ENCODE measurements at regions not wholly inside any gene's neighbourhood (a gene's known extent, or its start where the extent isn't known, plus 50 kb on each side); places are given as distances from the start of the nearest gene placed in this dataset.
A peak's percentile ranks its signal among the peaks of the same experiment; 100 is the strongest.

GRCh38 chr10:37701781-37702493, 155.5 kb downstream of the ZNF248 start (continued):
- no peak for TF ChIP-seq E2F1 (CRISPR knock-in tag; IDR thresholded peaks at IDR 0.05)
- TF ChIP-seq ZNF263 (CRISPR knock-in tag; IDR thresholded peaks at IDR 0.05; ENCODE audit: low read depth), result no peak
- no peak for TF ChIP-seq ATF1 (CRISPR knock-in tag; IDR thresholded peaks at IDR 0.05)
- no peak for TF ChIP-seq MAX (CRISPR knock-in tag; IDR thresholded peaks at IDR 0.05)
- no peak for TF ChIP-seq ZNF281 (CRISPR knock-in tag; IDR thresholded peaks at IDR 0.05)
- no peak for TF ChIP-seq USF1 (CRISPR knock-in tag; IDR thresholded peaks at IDR 0.05)
- TF ChIP-seq NFE2L1 (CRISPR knock-in tag; IDR thresholded peaks at IDR 0.05), result no peak
- TF ChIP-seq RELA (CRISPR knock-in tag; IDR thresholded peaks at IDR 0.05; ENCODE audit: borderline replicate concordance), result no peak

GRCh38 chr10:37700886-37701780, 156.3 kb downstream of the ZNF248 start:
- ChIA-PET POLR2A (no interaction called here), CTCF (no interaction called here)
- Mint-ChIP-seq H3K9me3 (peaks cover 43% of the 10 kb centered on the region), H3K36me3 (peaks cover 41% of the 10 kb centered on the region), H3K27me3 (ENCODE audit: low read depth) (peaks cover 7% of the 10 kb centered on the region; the same call in 1 of the 2 replicates), H3K4me3 (no peak overlapping the region), H3K27ac (no peak overlapping the region), H3K4me1 (no peaks in the 10 kb centered on the region)
- no peak for DNase-seq (ENCODE audit: low spot score)
- no peak for TF ChIP-seq RORB (CRISPR knock-in tag; IDR thresholded peaks at IDR 0.05)
- no peak for TF ChIP-seq SMAD4 (CRISPR knock-in tag; IDR thresholded peaks at IDR 0.05)
- TF ChIP-seq TP53 (CRISPR knock-in tag; IDR thresholded peaks at IDR 0.05), result no peak
- TF ChIP-seq CREM (CRISPR knock-in tag; IDR thresholded peaks at IDR 0.05), result no peak
- no peak for TF ChIP-seq MAX (CRISPR knock-in tag; IDR thresholded peaks at IDR 0.05)
- TF ChIP-seq HMGA2 (CRISPR knock-in tag; IDR thresholded peaks at IDR 0.05), result no peak
- TF ChIP-seq FOXP4 (CRISPR knock-in tag; IDR thresholded peaks at IDR 0.05), result no peak
- TF ChIP-seq AR (CRISPR knock-in tag; IDR thresholded peaks at IDR 0.05), result no peak
- ATAC-seq, result peak; percentile 53
